ENCODE measurements at regions not wholly inside any gene's neighbourhood (a gene's known extent, or its start where the extent isn't known, plus 50 kb on each side); places are given as distances from the start of the nearest gene placed in this dataset.
"Not testable (repeated sequence)": the region's sequence is repeated elsewhere in the genome, so short reads cannot be mapped to it uniquely, and the experiment has no call there.

- DNase-seq (ENCODE audit: extremely low spot score, insufficient read length, low read depth) = no peak
- FAIRE-seq = no peak
These were observed 240.0 kb upstream of the AMIGO2 start for GRCh38 chr12:47319746-47320145.

GRCh38 chr12:47318963-47319362 is 239.2 kb upstream of the AMIGO2 start:
- FAIRE-seq (no peak), DNase-seq (ENCODE audit: extremely low spot score, insufficient read length, low read depth) (no peak)

GRCh38 chr12:47317175-47317915 is 237.6 kb upstream of the AMIGO2 start:
- FAIRE-seq = peak; percentile 88
- DNase-seq (ENCODE audit: extremely low spot score, insufficient read length, low read depth) = no peak

DNA sequence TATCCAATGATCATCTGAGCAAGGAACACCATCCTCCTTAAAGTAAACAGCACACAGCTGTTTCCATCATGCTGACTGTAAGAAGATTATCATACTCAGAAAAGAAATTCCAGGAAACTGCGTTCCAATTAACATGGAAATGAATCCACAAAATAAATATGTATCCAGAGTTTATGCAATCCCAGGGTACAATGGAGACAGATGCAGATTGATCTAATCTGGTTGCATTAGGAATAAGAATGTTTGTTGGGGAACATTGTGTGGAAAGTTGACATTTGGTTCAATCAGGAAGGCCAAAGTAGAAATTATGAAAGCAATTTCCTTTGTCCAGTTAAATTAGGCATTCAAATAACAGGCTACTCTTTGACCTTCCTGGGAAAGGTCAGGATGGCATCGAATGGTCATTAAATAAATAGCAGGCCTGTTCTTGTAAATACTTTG is 236.9 kb upstream of the AMIGO2 start:
- DNase-seq (ENCODE audit: extremely low spot score, insufficient read length, low read depth) (no peak), FAIRE-seq (no peak)

DNA sequence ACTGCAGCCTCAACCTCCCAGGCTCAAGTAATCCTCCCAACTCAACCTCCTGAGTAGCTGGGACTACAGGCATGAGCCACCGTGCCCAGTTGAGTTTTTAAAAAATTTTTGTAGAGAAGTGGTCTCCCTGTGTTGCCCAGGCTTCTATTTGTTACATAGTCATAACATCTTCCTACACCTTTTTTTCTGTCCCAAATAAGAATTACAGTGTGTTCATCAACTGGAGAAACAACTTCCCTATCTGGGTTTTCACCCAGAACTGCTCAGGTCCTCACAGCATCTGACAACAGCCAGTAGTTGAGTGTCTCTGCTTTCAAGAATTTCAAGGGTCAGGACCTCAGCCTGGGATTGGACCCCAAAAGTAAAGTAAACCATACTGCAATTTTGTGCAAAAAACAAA is 235.2 kb upstream of the AMIGO2 start:
- DNase-seq (ENCODE audit: extremely low spot score, insufficient read length, low read depth) (no peak), FAIRE-seq (no peak)

DNA sequence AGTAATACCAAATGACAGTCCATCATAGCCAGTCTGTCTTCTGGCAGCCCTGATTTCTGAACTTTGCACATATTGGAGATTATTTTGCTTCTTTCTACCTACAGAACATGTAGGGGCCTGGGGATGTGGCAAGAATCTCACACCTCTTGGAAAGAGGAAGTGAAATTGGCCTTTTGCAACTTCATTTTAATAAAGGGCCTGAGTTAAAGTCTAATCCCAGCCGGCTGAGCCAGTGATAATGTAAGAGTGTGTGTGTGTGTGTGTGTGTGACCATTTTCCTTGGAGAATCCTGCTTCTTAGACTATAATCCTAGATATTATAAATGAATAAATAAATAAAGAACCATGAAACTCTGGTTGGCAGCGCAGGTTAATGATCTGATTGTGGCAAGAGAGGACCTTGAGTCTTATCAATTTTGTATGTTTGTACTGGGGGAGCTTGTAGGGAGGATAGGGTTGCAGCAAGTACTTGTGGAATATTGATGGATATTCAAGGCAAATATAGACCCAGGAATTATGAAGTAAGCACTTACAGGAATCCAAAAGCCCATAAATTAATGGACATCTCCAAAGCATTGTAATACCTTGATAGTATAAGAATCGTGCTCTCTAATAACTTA is 233.2 kb upstream of the AMIGO2 start:
- FAIRE-seq (peak; percentile 86), DNase-seq (ENCODE audit: extremely low spot score, insufficient read length, low read depth) (no peak)

- FAIRE-seq (no peak), DNase-seq (ENCODE audit: extremely low spot score, insufficient read length, low read depth) (no peak)
These were observed 232.4 kb upstream of the AMIGO2 start for GRCh38 chr12:47312147-47312546.

- no peak for DNase-seq (ENCODE audit: extremely low spot score, insufficient read length, low read depth)
- no peak for FAIRE-seq
These were observed 231.8 kb upstream of the AMIGO2 start for GRCh38 chr12:47311568-47311967.

- no peak for DNase-seq (ENCODE audit: extremely low spot score, insufficient read length, low read depth)
- no peak for FAIRE-seq
These were observed 231.3 kb upstream of the AMIGO2 start for GRCh38 chr12:47311010-47311409.

DNA sequence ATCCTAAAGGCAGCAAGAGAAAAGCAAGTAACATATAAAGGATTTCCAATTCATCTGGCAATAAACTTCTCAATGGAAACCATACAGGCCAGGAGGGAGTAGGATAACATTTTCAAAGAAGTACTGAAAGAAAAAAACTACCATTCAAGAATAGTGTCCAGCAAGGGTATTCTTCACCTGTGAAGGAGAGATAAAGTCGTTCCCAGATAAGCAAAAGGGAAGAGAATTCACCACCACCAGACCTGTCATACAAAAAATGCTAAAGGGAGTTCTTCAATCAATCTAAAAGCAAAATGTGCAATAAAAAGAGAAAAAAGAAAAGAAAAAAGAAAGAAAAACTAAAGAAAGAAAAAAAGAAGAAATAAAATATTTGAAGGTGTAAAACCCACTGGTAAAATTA is 228.9 kb upstream of the AMIGO2 start:
- FAIRE-seq (no peak), DNase-seq (ENCODE audit: extremely low spot score, insufficient read length, low read depth) (no peak)

DNA sequence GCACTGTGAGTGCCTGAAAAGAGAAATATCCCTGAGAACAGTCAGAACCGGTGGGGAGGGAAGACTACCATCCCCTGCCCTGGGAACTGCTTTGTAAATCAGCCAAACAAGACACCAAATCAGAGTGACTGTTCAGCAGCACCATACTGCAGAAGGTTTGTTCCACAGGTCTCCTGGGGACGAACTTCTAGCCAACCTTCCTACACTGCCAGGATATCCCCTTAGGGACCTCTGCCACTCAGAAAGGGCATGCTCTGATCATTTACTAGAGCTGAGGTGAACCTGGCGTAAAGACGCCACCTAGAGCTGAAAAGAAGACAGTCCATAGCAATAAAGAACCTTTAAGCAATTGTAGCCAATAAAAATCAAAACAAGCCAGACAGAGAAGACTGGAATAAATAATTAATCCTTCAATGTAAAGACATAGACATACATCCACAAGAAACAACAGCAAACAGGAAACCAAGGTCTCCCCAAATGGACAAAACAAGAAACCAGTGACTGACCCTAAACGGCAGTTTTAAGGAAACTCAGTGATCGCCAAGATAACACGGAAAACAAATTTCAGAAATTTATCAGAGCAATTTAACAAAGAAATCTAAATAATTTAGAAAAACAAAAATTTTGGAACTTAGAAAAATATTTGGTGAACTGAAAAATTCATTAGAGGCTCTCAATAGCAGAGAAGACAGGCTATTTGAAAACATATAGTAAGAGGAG is 228.1 kb upstream of the AMIGO2 start:
- DNase-seq (ENCODE audit: extremely low spot score, insufficient read length, low read depth) (no peak), FAIRE-seq (peak; percentile 84)

DNA sequence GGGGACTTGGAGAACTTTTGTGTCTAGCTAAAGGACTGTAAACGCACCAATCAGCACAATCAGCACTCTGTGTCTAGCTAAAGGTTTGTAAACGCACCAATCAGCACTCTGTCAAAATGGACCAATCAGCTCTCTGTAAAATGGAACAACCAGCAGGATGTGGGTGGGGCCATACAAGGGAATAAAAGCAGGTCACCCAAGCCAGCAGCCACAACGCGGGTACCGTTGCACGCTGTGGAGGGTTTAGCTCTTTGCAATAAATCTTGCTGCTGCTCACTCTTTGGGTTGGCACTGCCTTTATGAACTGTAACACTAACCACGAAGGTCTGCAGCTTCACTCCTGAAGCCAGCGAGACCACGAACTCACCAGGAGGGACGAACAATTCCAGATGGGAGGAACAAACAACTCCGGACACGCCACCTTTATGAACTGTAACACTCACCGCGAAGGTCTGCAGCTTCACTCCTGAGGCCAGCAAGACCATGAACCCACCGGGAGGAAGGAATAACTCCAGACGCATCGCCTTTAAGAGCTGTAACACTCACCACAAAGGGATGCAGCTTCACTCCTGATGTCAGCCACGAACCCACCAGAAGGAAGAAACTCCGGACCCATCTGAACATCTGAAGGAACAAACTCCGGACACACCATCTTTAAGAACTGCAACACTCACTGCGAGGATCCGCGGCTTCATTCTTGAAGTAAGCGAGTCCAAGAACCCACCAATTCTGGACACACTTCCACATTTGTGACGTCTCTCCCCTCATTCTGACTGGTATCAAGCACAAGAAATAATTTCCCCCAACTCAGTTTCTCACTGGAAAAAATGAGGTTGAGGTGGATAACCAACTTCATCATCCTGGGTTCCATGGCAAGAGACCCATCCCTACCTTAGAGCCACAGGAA is 227.3 kb upstream of the AMIGO2 start:
- DNase-seq (ENCODE audit: extremely low spot score, insufficient read length, low read depth); FAIRE-seq: not testable (repeated sequence)

GRCh38 chr12:47306130-47306529 is 226.4 kb upstream of the AMIGO2 start:
- DNase-seq (ENCODE audit: extremely low spot score, insufficient read length, low read depth) (no peak), FAIRE-seq (no peak)

DNA sequence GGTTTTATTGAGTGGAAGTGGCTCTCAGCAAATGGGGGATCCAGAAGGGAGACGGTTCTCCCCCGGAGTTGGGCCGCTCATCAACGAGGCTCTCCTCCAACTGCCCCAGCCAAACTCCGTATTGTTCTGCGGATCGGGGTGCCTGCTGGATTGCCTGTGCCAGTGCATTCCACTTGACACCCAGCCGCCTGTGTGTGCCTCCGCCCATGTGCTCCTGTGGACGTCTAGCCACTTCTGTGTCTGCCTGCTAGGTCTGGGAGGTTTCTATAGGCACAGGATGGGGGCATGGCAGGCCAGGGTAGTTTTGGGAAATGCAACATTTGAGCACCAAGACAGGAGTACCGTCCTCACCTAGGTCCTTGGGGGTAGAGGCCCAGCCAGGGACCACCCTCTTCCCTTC is 225.7 kb upstream of the AMIGO2 start:
- FAIRE-seq (no peak), DNase-seq (ENCODE audit: extremely low spot score, insufficient read length, low read depth) (no peak)

- DNase-seq (ENCODE audit: extremely low spot score, insufficient read length, low read depth) (no peak), FAIRE-seq (no peak)
These were observed 224.3 kb upstream of the AMIGO2 start for GRCh38 chr12:47303995-47304560.

DNA sequence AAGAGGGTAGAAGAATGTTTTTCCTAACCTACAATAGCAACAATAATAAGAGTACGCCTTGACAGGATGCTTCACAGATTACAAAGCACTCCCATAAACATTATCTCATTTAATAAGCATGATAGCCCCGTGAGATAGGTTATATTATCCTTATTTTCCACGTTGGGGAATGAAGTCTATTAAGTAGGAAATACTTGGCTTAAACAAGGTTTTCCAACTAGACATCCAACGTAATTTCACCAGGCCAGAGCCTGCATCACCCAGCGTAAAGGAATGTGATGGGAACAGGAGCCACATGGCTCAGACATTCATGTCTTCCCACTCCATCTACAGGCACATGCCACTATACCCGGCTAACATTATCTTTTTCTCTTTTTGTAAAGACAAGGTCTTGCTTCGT is 223.4 kb upstream of the AMIGO2 start:
- DNase-seq (ENCODE audit: extremely low spot score, insufficient read length, low read depth) = no peak

DNA sequence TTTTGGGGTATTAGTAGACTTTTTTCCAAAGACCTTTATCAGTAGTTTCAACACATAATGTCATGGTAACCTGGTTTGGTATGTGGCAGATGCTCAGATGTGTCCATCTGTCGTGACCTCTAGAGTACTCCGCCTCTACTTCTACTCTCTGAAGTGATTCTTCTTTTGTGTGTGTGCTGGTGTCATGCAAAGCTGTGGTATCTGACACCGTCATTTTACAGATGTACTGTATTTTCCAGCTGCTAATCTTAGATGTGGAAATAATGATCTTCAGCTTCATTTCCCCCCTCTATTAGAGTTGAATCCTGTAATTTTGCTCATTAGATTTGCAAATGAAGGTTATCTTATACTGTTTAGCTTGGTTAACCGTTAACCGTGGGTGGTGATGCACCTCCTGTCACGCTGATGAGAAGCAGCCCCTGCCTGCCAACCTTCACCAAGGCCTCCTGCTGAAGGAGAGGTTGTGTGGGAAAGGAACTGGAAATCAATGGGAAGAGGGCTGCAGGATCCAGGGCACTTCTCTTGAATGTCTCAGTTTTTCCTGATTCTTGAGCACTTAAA is 222.4 kb upstream of the AMIGO2 start:
- DNase-seq (ENCODE audit: extremely low spot score, insufficient read length, low read depth) (no peak), FAIRE-seq (peak; percentile 71)

More for the DNA sequence above, 223.4 kb upstream of the AMIGO2 start:
- FAIRE-seq = no peak

- no peak for FAIRE-seq
These were observed 219.8 kb upstream of the AMIGO2 start for GRCh38 chr12:47299586-47299985.

DNA sequence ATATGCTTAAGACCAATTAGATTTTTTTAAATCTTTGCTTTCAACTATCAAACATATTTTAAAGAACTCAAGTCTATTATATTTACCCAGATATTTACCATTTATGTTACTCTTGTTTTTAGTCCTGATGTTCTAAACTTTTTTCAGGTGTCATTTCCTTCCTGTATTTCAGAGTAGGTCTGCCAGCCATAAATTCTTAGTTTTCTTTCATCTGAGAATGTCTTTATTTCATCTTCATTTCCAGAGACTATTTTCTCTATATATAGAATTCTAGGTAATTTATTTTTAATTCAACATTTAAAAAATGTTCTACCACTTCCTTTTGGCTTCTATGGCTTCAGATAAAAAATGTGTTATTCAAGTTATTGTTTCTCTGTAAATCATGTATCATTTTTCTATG is 218.2 kb upstream of the AMIGO2 start:
- no peak for FAIRE-seq
- no peak for DNase-seq (ENCODE audit: extremely low spot score, insufficient read length, low read depth)

More at GRCh38 chr12:47299586-47299985, 219.8 kb upstream of the AMIGO2 start:
- DNase-seq (ENCODE audit: extremely low spot score, insufficient read length, low read depth) = no peak

Measured in GM18507 (cell line).